K562 (cell line): ENCODE measurements at regions not wholly inside any gene's neighbourhood (a gene's known extent, or its start where the extent isn't known, plus 50 kb on each side); places are given as distances from the start of the nearest gene placed in this dataset.
A peak's percentile ranks its signal among the peaks of the same experiment; 100 is the strongest.

Source experiments
- BHLHE40 ChIP-seq: IDR thresholded peaks from 2 replicates; pipeline ENCODE4 v1.6.1; 2011; ENCODE audit warnings: low read length, improper control_type of control experiment
- BRCA1 ChIP-seq, 2 experiments: fragments of 450-650 bp in 1 of 2; sonication (generic) in 1 of 2; formaldehyde crosslinking in 1 of 2; IDR thresholded peaks; 2 replicates each; pipeline versions ENCODE4 v1.5.0 to v1.6.1; 2017 to 2020; ENCODE audit warnings: mild to moderate bottlenecking in 1 of 2, missing genetic modification reagents in 1 of 2
- EGR1 ChIP-seq: fragments of 450-650 bp; conservative IDR thresholded peaks from 2 replicates; pipeline ENCODE4 v1.6.1; 2017; ENCODE audit warnings: mild to moderate bottlenecking
- FIP1L1 ChIP-seq: fragments of 200-400 bp; formaldehyde crosslinking; IDR thresholded peaks from 2 replicates; pipeline ENCODE4 v1.6.1; 2018; ENCODE audit warnings: mild to moderate bottlenecking, low read depth, low read length; ENCODE audit not compliant: poor library complexity, severe bottlenecking
- HCFC1 ChIP-seq: IDR thresholded peaks from 2 replicates; pipeline ENCODE4 v1.6.1; 2012; ENCODE audit warnings: low read depth, low read length, improper control_type of control experiment
- HDAC8 ChIP-seq: fragments of 450-650 bp; IDR thresholded peaks from 2 replicates; pipeline ENCODE4 v1.6.1; 2016; ENCODE audit warnings: mild to moderate bottlenecking, missing genetic modification characterization, moderate library complexity, missing compliant biosample characterization
- KLF1 ChIP-seq: fragments of 450-650 bp; IDR thresholded peaks from 2 replicates; pipeline ENCODE4 v1.6.1; 2016; ENCODE audit warnings: missing genetic modification characterization, missing compliant biosample characterization
- MITF ChIP-seq: IDR thresholded peaks from 2 replicates; pipeline ENCODE4 v1.6.1; 2014; ENCODE audit warnings: antibody characterized with exemption
- MXD1 ChIP-seq: fragments of 250-450 bp; sonication (Bioruptor Pico); IDR thresholded peaks from 2 replicates; pipeline ENCODE4 v1.8.0; 2021; ENCODE audit warnings: borderline replicate concordance, mild to moderate bottlenecking, moderate library complexity; ENCODE audit not compliant: poor library complexity, severe bottlenecking
- NELFE ChIP-seq: IDR thresholded peaks from 2 replicates; pipeline ENCODE4 v1.6.1; 2011; ENCODE audit warnings: mild to moderate bottlenecking; ENCODE audit not compliant: insufficient read depth, insufficient read length
- NEUROD1 ChIP-seq: fragments of 150-350 bp; IDR thresholded peaks from 2 replicates; pipeline ENCODE4 v1.6.1; 2014; ENCODE audit warnings: borderline replicate concordance, low read length, low read depth; ENCODE audit not compliant: partially characterized antibody
- PKNOX1 ChIP-seq: fragments of 450-650 bp; IDR thresholded peaks from 2 replicates; pipeline ENCODE4 v1.6.1; 2016
- SRSF7 ChIP-seq: fragments of 200-400 bp; formaldehyde crosslinking; optimal IDR thresholded peaks from 2 replicates; pipeline ENCODE3; 2017; ENCODE audit warnings: mild to moderate bottlenecking, low read depth, low read length
- TAF7 ChIP-seq: fragments of 450-650 bp; IDR thresholded peaks from 2 replicates; pipeline ENCODE4 v1.6.1; 2016; ENCODE audit warnings: missing genetic modification characterization, missing compliant biosample characterization
- TAL1 ChIP-seq: fragments of 450-650 bp; IDR thresholded peaks from 2 replicates; pipeline ENCODE4 v1.6.1; 2016; ENCODE audit warnings: mild to moderate bottlenecking
- TCF7L2 ChIP-seq: fragments of 150-350 bp; IDR thresholded peaks from 2 replicates; pipeline ENCODE4 v1.6.1; 2016; ENCODE audit warnings: low read depth, mild to moderate bottlenecking, low read length, moderate library complexity
- TSHZ1 ChIP-seq: fragments of 250-450 bp; sonication (Bioruptor Pico); IDR thresholded peaks from 2 replicates; pipeline ENCODE4 v1.4.0; 2020; ENCODE audit warnings: mild to moderate bottlenecking, moderate library complexity
- ZBTB9 ChIP-seq: fragments of 450-650 bp; formaldehyde crosslinking; IDR thresholded peaks from 2 replicates; pipeline ENCODE4 v1.4.0; 2020; ENCODE audit warnings: mild to moderate bottlenecking, moderate library complexity
- ZNF165 ChIP-seq: fragments of 250-450 bp; sonication (Bioruptor Pico); IDR thresholded peaks from 2 replicates; pipeline ENCODE4 v1.4.0; 2020; ENCODE audit warnings: borderline replicate concordance

GRCh38 chr11:86193297-86194095 is 51.1 kb upstream of the EED start (continued):
- no peak for TF ChIP-seq TAL1
- TF ChIP-seq EGR1: 0 out of 2 replicates have a peak, but pooled peaks have one; percentile 11
- peak; percentile 38; the same call in 1 of the 2 replicates for TF ChIP-seq HCFC1
- no peak for TF ChIP-seq ZNF165
- TF ChIP-seq NEUROD1: peak; percentile 77
- TF ChIP-seq KLF1: 0 out of 2 replicates have a peak, but pooled peaks have one; percentile 20
- TF ChIP-seq TSHZ1: no peak
- no peak for TF ChIP-seq MITF
- TF ChIP-seq NELFE: no peak
- TF ChIP-seq TCF7L2: no peak
- no peak for TF ChIP-seq BRCA1 (IDR thresholded peaks at IDR 0.05)
- no peak for TF ChIP-seq BRCA1 (CRISPR knock-in tag; IDR thresholded peaks at IDR 0.05)
- no peak for TF ChIP-seq TAF7 (tag)
- TF ChIP-seq SRSF7: no peak
- no peak for TF ChIP-seq FIP1L1
- peak; percentile 49; the same call in 1 of the 2 replicates for TF ChIP-seq BHLHE40
- no peak for TF ChIP-seq MXD1 (CRISPR knock-in tag)
- no peak for TF ChIP-seq PKNOX1
- no peak; the same call in 1 of the 2 replicates for TF ChIP-seq HDAC8 (tag)
- TF ChIP-seq ZBTB9: peak; percentile 71
